NCI-H2227 (cell line): ENCODE measurements at regions not wholly inside any gene's neighbourhood (a gene's known extent, or its start where the extent isn't known, plus 50 kb on each side); places are given as distances from the start of the nearest gene placed in this dataset.
"Not testable (repeated sequence)": the region's sequence is repeated elsewhere in the genome, so short reads cannot be mapped to it uniquely, and the experiment has no call there.

Source experiments
- DNase-seq: peaks from one replicate; lab custom pipeline; 2025; ENCODE audit not compliant: unreplicated experiment; lab: John Stamatoyannopoulos, UW

- no peak for DNase-seq
Observed at GRCh38 chr2:129191530-129191929, 787.9 kb upstream of the RAB6C start.

GRCh38 chr2:129192117-129192516 is 787.3 kb upstream of the RAB6C start:
- DNase-seq: no peak

- DNase-seq: no peak
Observed at GRCh38 chr2:129192841-129193253, 786.6 kb upstream of the RAB6C start.

- DNase-seq: no peak
Observed at GRCh38 chr2:129193961-129194360, 785.5 kb upstream of the RAB6C start.

- DNase-seq: no peak
Observed at GRCh38 chr2:129199501-129199900, 780.0 kb upstream of the RAB6C start.

DNA sequence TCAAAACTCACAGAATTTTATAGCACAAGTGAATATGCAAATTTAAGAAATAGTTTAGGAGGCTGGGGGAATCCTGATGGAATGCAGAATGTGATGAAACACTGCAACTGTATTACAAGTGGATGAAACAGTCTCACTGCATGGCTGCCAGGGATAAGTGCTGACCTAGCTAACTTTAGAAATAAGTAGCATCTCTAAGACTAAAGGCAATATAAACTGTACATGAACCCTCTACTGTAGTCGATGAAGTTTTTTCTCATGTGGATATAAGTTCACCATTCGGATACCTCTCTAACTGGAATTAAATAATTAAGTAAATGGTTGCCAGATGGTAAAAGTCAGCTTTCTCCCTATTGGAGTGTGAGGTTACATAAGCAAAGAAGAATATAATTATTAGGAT is 777.8 kb upstream of the RAB6C start:
- no peak for DNase-seq

- DNase-seq: no peak
Observed at GRCh38 chr2:129203331-129203730, 776.1 kb upstream of the RAB6C start.

DNA sequence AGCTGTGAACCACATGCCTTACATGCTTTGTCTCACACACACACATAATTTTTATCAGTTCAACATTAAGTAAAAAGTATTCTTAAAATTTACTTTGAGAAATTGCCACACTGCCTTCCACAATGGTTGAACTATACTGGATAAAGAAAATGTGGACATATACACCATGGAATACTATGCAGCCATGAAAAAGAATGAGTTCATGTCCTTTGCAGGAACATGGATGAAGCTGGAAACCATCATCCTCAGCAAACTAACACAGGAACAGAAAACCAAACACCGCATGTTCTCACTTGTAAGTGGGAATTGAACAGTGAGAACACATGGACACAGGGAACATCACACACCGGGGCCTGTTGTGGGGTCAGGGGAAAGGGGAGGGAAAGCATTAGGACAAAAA is 774.9 kb upstream of the RAB6C start:
- not testable (repeated sequence) for DNase-seq

GRCh38 chr2:129205176-129205575 is 774.3 kb upstream of the RAB6C start:
- DNase-seq: no peak

GRCh38 chr2:129205766-129206165 is 773.7 kb upstream of the RAB6C start:
- no peak for DNase-seq

GRCh38 chr2:129212299-129212958 is 767.0 kb upstream of the RAB6C start:
- DNase-seq: no peak

GRCh38 chr2:129224022-129224421 is 755.4 kb upstream of the RAB6C start:
- DNase-seq: no peak

DNA sequence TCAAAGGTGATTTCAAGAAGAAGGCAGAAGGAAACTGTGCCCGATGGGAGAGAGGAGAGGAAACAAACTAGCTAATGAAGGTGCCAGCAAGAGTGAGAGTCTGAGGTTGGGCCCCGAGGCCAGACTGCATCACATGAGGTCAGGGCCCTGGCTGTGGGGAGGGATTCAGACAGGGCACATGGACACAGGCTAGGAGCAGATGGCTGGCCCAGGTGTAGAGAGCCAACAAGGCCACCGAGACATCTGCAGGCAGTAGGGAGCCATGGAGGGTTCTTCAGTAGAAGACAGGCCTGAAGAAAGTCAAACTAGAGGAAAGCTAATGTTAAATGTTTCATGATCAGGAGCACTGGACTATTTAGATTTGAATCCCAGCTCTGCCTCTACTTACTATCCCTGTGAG is 755.0 kb upstream of the RAB6C start:
- no peak for DNase-seq

DNA sequence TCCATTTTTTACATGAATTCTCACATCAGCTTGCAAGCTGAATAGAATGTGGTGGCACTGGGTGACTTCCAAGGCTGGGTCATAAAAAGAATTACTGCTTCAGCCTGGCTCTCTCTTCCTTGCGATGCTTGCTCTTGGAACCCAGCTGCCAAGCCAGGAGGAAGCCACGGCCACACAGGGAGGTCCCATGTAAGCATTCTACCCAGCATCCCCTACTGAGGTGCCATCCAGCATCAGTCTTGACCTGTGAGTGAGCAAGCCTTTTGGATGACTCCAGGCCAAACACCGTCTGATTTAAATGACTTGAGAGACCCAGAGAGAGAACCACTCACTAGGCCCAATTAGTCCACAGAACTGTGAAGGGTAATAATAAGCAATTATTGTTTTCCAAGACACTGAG is 750.3 kb upstream of the RAB6C start:
- no peak for DNase-seq

- DNase-seq: no peak
Observed at GRCh38 chr2:129229830-129230441, 749.5 kb upstream of the RAB6C start.

GRCh38 chr2:129231924-129232323 is 747.5 kb upstream of the RAB6C start:
- DNase-seq: no peak

DNA sequence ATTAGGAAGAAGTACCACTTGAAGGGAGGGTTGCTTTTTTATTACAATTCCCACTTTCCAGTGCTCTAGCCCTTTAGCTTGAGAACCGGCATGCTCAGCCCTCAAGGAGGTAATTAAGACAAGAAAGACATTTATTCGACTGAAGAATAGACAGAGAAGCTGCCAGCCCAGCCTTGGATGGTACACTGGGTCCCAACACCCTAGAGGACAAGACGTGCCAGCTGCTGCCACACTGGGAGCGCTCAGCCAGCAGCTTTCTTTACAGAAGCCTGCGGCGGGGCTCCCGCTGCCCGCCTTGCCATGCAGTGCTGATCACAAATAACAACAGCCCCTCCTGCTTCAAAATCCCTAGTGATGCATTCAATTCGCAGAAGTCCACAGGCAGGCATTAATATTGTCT is 746.3 kb upstream of the RAB6C start:
- no peak for DNase-seq

- DNase-seq: no peak
Observed at GRCh38 chr2:129233751-129234406, 745.6 kb upstream of the RAB6C start.

DNA sequence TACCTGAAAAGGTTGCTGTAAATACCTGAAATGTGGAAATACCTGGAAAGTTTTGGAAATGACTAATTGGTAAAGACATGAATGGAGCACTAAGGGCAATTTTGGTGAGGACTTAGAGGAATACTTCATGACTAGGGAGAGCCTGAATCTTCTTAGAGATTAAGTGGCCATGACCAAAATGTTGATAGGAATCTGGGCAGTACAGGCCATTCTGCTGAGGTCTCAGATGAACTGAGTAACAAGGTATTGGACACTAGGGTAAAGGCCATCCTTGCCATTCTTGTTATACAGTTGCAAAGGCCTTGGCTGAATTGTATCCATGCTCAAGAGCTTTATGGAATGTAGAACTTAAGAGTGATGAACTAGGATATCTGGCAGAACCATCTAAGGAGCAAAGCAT is 742.9 kb upstream of the RAB6C start:
- no peak for DNase-seq

GRCh38 chr2:129237966-129238725 is 741.3 kb upstream of the RAB6C start:
- no peak for DNase-seq

DNA sequence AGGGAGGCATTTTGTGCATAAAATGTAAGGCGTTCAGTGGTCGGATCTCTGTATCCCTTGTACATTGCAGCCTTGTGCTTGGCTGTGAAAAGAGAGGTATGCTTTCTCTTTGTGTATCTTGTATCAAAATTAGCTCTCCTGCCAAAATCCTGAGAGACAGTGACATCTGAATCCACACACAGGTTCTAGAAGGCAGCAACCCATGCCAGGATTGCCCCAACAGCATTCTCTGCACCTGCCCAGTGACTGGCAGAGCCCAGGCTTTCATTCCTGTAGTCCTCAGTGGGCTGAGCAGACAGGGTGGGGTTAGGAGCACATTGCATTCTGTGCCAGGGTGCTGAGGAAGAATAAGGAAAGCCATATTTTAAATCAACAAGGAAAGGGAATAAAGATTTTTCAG is 740.3 kb upstream of the RAB6C start:
- no peak for DNase-seq

DNA sequence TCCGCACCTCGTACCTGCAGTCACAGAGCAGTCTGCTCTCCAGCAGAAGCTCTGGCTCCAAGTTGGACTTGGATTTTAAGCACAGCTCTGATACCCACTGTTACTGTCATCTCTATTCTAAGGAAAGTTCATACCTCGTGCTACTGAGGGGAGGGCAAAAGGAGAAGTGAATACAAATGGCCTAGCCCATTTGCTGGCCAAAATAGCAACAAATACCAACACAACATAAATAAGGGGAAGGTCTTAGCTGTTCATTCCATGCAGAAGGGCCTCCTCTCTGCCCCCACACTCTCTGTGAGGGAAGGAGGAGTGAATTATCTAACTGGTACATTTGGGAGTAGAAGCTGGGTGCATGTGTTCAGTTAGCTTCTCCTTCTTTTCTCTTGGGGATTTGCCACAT is 739.4 kb upstream of the RAB6C start:
- DNase-seq: no peak
